Fibroblast of lung (primary cell): ENCODE measurements at regions not wholly inside any gene's neighbourhood (a gene's known extent, or its start where the extent isn't known, plus 50 kb on each side); places are given as distances from the start of the nearest gene placed in this dataset.

Experiments
- EZH2 ChIP-seq: IDR thresholded peaks from 2 replicates; pipeline ENCODE4 v1.5.1; 2012; ENCODE audit warnings: low read length, control low read depth, mild to moderate bottlenecking; ENCODE audit errors: missing control alignments
- TF ChIP-seq, protein P1 (sequence below), 2 donors: IDR thresholded peaks in 1 of 2; conservative IDR thresholded peaks in 1 of 2; 1 replicate in 1 of 2; 2 replicates in 1 of 2; pipeline ENCODE4 v1.5.1; 2011 to 2012; ENCODE audit warnings: low read length in 2 of 2, control low read depth in 1 of 2, inconsistent platforms in 1 of 2, low read depth in 1 of 2, mild to moderate bottlenecking in 1 of 2

DNA sequence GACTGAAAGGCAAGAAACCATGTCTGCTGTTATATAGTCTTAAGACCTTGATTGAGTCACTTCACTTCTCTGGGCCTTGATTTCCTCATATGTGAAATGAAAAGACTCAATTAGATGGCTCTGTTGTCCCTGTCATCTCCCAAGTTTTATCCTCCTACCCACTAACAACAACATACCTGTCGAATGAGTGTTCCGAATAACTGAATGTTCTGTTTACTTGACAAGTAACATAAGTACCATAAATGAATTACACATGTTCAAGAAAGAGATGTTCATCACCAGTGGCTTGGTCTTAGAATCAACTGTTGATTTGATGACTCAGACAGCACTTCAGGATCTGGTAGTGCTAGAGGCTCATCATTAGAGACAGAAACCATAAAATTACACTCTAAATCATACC, 311.7 kb downstream of the VPS13C start:
- TF ChIP-seq, protein P1, sequence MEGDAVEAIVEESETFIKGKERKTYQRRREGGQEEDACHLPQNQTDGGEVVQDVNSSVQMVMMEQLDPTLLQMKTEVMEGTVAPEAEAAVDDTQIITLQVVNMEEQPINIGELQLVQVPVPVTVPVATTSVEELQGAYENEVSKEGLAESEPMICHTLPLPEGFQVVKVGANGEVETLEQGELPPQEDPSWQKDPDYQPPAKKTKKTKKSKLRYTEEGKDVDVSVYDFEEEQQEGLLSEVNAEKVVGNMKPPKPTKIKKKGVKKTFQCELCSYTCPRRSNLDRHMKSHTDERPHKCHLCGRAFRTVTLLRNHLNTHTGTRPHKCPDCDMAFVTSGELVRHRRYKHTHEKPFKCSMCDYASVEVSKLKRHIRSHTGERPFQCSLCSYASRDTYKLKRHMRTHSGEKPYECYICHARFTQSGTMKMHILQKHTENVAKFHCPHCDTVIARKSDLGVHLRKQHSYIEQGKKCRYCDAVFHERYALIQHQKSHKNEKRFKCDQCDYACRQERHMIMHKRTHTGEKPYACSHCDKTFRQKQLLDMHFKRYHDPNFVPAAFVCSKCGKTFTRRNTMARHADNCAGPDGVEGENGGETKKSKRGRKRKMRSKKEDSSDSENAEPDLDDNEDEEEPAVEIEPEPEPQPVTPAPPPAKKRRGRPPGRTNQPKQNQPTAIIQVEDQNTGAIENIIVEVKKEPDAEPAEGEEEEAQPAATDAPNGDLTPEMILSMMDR (conservative IDR thresholded peaks at IDR 0.05 in 1 of 2, IDR thresholded peaks at IDR 0.05 in 1 of 2; ENCODE audit: low read depth in 1 of 2, low read length in 2 of 2), result no peak
- TF ChIP-seq EZH2, result no peak
